Parathyroid adenoma (tissue), 2 donors: ENCODE measurements at regions not wholly inside any gene's neighbourhood (a gene's known extent, or its start where the extent isn't known, plus 50 kb on each side); places are given as distances from the start of the nearest gene placed in this dataset.

Source experiments
- H2AFZ ChIP-seq: fragments of 300-600 bp; sonication (generic); one replicate; pipeline ENCODE4 v1.7.0; 2017; ENCODE audit warnings: antibody characterized with exemption, mild to moderate bottlenecking
- H3K27ac ChIP-seq: fragments of 300-600 bp; sonication (generic); one replicate; pipeline ENCODE4 v1.7.0; 2017
- H3K27me3 ChIP-seq: fragments of 300-600 bp; sonication (generic); one replicate; pipeline ENCODE4 v1.7.0; 2017; ENCODE audit warnings: low read length; ENCODE audit not compliant: control insufficient read depth, insufficient read depth
- H3K36me3 ChIP-seq: fragments of 300-600 bp; sonication (generic); one replicate; pipeline ENCODE4 v1.7.0; 2017; ENCODE audit warnings: low read length; ENCODE audit not compliant: control insufficient read depth, insufficient read depth
- H3K4me1 ChIP-seq: fragments of 300-600 bp; sonication (generic); one replicate; pipeline ENCODE4 v1.7.0; 2017; ENCODE audit warnings: control low read depth
- H3K4me2 ChIP-seq: fragments of 300-600 bp; sonication (generic); one replicate; pipeline ENCODE4 v1.7.0; 2017; ENCODE audit warnings: low read length
- H3K4me3 ChIP-seq: fragments of 300-600 bp; sonication (generic); one replicate; pipeline ENCODE4 v1.7.0; 2017; ENCODE audit warnings: low read depth, low read length
- H3K79me2 ChIP-seq: fragments of 300-600 bp; sonication (generic); one replicate; pipeline ENCODE4 v1.7.0; 2017; ENCODE audit warnings: control low read depth
- H3K9ac ChIP-seq: fragments of 300-600 bp; sonication (generic); one replicate; pipeline ENCODE4 v1.7.0; 2017; ENCODE audit warnings: mild to moderate bottlenecking
- H3K9me3 ChIP-seq: fragments of 300-600 bp; sonication (generic); one replicate; pipeline ENCODE4 v1.7.0; 2017; ENCODE audit warnings: low read length; ENCODE audit not compliant: control insufficient read depth
- CTCF ChIP-seq: fragments of 300-600 bp; sonication (generic); IDR thresholded peaks from one replicate; pipeline ENCODE4 v1.7.0; 2017; ENCODE audit warnings: antibody characterized with exemption, mild to moderate bottlenecking
- donor health status: primary hyperparathyroidism.

DNA sequence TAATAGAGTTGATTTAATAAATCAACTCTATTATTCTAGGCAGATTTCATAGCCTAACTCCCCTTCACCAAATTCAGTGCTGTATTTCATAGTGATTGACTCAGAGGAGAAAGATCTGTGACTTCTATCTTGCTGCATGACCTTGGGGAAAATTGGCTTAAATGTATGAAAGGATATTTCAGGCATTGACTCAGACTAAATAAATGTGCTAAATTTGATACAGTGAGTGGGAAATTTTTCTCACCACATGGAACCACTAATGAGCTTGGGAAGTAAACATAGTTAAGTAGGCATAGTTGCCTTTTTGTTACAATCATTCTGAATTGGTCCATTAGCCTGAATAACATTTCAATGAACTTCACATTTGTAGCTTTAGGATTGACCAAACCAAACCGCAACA lies 89.0 kb upstream of the PRPS1L1 start:
- no peak overlapping the region for H2AFZ ChIP-seq
- no peaks in the 10 kb centered on the region for H3K79me2 ChIP-seq
- no peaks in the 10 kb centered on the region for H3K9me3 ChIP-seq
- H3K9ac ChIP-seq = no peak overlapping the region
- no peak for TF ChIP-seq CTCF
- H3K4me3 ChIP-seq = no peak overlapping the region
- H3K27me3 ChIP-seq = no peaks in the 10 kb centered on the region
- H3K4me2 ChIP-seq = no peak overlapping the region
- H3K4me1 ChIP-seq = no peaks in the 10 kb centered on the region
- no peak overlapping the region for H3K27ac ChIP-seq
- no peaks in the 10 kb centered on the region for H3K36me3 ChIP-seq

GRCh38 chr7:18117482-18117881 lies 89.8 kb upstream of the PRPS1L1 start:
- Histone ChIP-seq H3K9me3 (no peaks in the 10 kb centered on the region), H3K4me3 (no peak overlapping the region), H3K27ac (no peak overlapping the region), H3K4me1 (no peaks in the 10 kb centered on the region), H3K79me2 (no peaks in the 10 kb centered on the region), H3K4me2 (no peak overlapping the region), H3K9ac (no peak overlapping the region), H2AFZ (no peak overlapping the region), H3K27me3 (no peaks in the 10 kb centered on the region), H3K36me3 (no peaks in the 10 kb centered on the region)
- TF ChIP-seq CTCF = no peak

DNA sequence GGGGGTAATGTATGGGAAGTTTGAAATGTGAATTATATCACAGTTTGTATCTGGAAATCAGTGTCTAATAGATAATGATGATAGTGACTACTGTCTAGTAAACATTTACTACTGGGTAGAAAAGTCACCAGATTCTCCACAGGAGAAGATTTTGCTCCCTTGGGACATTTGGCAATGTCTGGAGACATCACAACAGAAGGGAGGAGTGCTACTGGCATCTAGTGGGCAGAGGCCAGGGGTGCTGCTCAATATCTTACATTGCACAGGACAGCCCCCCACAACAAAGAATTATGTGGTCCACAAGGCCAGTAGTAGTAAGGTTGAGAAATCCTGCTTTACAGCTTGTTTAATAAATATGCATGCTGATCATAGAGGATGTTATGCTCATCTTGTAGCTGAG lies 92.3 kb upstream of the PRPS1L1 start:
- no peaks in the 10 kb centered on the region for H3K4me1 ChIP-seq
- no peak overlapping the region for H3K9ac ChIP-seq
- H2AFZ ChIP-seq = no peak overlapping the region
- no peak for TF ChIP-seq CTCF
- no peak overlapping the region for H3K27ac ChIP-seq
- no peaks in the 10 kb centered on the region for H3K79me2 ChIP-seq
- no peak overlapping the region for H3K4me2 ChIP-seq
- no peaks in the 10 kb centered on the region for H3K36me3 ChIP-seq
- H3K27me3 ChIP-seq = no peaks in the 10 kb centered on the region
- H3K4me3 ChIP-seq = no peak overlapping the region
- H3K9me3 ChIP-seq = no peaks in the 10 kb centered on the region

DNA sequence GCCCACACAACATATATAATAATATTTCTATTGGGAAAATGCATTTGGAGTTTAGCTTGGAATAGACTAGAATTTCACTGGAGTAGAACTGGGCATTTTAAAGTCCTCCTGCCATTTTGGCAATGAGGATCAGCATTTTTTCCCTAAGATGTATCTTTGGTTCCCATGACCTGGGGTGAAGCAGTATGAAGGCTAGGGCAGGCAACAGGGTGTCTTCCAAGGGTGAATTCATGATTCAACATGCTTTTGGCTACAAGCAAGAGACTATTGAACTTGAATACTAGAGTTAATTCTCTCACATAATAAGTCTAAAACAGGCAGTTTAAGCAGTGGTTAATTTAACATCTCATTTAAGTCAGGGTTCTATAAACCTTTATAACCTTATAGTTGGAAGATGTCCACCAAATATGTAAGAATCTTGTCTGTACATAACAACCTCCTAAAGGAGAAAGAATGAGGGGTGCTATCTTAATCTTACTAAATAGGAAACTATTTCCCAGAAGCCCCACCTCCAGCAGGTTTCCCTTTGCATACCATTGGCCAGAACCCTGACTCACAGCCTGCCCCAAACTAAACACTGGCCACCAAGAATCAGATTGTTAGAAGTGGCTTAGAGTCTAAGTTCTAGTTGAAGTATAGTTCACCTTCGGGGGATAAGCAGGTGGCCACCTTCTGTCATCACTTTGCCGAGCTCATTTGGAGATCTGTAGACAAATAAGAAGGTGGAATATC lies 96.0 kb upstream of the PRPS1L1 start:
- no peak overlapping the region for H3K9ac ChIP-seq
- no peak overlapping the region for H3K4me3 ChIP-seq
- H3K36me3 ChIP-seq = no peaks in the 10 kb centered on the region
- TF ChIP-seq CTCF = no peak
- no peaks in the 10 kb centered on the region for H3K4me1 ChIP-seq
- no peaks in the 10 kb centered on the region for H3K27me3 ChIP-seq
- no peaks in the 10 kb centered on the region for H3K79me2 ChIP-seq
- no peak overlapping the region for H2AFZ ChIP-seq
- H3K4me2 ChIP-seq = no peak overlapping the region
- no peaks in the 10 kb centered on the region for H3K9me3 ChIP-seq
- H3K27ac ChIP-seq = no peak overlapping the region

DNA sequence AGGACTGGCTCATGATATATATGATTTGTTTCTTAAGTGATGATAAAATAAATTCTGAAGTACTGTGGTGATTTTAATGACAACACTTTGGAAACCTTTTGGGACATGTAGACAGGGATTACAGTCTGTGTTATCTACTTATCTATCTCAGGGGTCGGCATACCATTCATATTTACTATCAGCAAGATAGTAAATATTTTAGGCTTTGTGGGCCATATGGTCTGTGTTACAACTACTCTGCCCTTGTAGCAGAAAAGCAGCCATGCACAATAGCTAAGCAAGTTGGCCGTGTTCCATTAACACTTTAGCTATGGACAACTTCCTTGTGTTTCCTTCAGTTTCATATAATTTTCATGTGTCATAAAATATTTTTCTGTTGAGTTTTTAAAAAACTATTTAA lies 97.8 kb upstream of the PRPS1L1 start:
- Histone ChIP-seq H3K9ac (no peak overlapping the region), H3K4me2 (no peak overlapping the region), H3K27ac (no peak overlapping the region)

More for the DNA sequence above, 97.8 kb upstream of the PRPS1L1 start:
- Histone ChIP-seq H3K4me3 (no peak overlapping the region), H3K79me2 (no peaks in the 10 kb centered on the region), H3K27me3 (no peaks in the 10 kb centered on the region), H3K36me3 (no peaks in the 10 kb centered on the region), H3K9me3 (no peaks in the 10 kb centered on the region), H2AFZ (no peak overlapping the region), H3K4me1 (no peaks in the 10 kb centered on the region)
- no peak for TF ChIP-seq CTCF
